Breast epithelium (tissue), 3 donors: ENCODE measurements at regions not wholly inside any gene's neighbourhood (a gene's known extent, or its start where the extent isn't known, plus 50 kb on each side); places are given as distances from the start of the nearest gene placed in this dataset.

ENCODE experiments used
- CTCF ChIP-seq, 3 donors: fragments of 450-650 bp; IDR thresholded peaks; one replicate each; pipeline ENCODE4 v1.5.1; 2016 to 2017; ENCODE audit warnings: antibody characterized with exemption in 3 of 3, mild to moderate bottlenecking in 3 of 3, moderate library complexity in 3 of 3
- POLR2A ChIP-seq: fragments of 450-650 bp; IDR thresholded peaks from one replicate; pipeline ENCODE4 v1.6.1; 2016; ENCODE audit warnings: antibody characterized with exemption, mild to moderate bottlenecking, moderate library complexity
- POLR2AphosphoS5 ChIP-seq, 3 donors: sonication (generic); formaldehyde crosslinking; IDR thresholded peaks; one replicate each; pipeline ENCODE4 v1.6.1; 2017; ENCODE audit warnings: antibody characterized with exemption in 3 of 3

GRCh38 chr3:82306189-82306588 is 544.7 kb upstream of the GBE1 start:
- TF ChIP-seq CTCF (IDR thresholded peaks at IDR 0.05): no peak
- TF ChIP-seq POLR2A: no peak
- TF ChIP-seq POLR2AphosphoS5 (IDR thresholded peaks at IDR 0.05): no peak
